GM18861 (cell line): ENCODE measurements at regions not wholly inside any gene's neighbourhood (a gene's known extent, or its start where the extent isn't known, plus 50 kb on each side); places are given as distances from the start of the nearest gene placed in this dataset.

Experiments
- ATAC-seq: cut with Tn5 transposase; IDR thresholded peaks from one replicate; pipeline ENCODE4 v1.9.1; 2021; ENCODE audit not compliant: unreplicated experiment

DNA sequence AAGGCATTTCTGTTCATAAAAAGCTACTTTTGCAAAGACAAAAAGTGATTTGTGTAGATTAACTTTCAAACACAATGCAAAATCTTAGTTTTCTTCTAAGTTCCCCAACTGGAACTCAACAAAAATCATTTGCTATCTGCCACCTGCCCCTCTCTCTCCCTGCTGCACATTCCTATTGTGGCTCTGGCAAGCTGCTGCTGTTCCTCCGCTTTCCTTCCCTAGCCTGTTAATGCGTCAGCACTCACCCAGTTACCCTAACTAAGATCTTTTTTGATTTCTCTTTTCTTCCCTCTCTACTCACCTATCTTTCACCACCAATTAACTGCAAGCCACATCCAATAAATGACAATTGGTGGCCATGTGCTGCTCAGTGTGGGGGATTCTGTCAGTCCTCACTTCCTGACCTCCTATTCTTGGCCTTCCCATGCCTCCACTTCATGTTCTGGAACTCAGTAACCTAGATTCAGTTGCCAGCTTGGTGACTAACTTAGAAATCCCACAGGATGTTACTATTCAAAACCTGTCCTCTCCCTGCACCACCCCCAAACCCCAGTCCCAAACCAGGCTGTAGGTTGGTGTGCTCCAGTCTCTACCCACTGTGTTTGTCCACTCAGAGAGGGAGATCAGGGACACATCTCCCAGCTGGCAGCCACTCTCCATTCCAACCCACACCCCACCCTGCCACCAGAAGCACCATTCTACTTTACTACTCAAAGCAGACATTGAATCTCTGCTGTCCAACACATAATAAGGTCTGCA is 140.2 kb upstream of the CTTNBP2 start:
- no peak for ATAC-seq

- no peak for ATAC-seq
These were observed 149.3 kb upstream of the CTTNBP2 start for GRCh38 chr7:118022546-118022945.

DNA sequence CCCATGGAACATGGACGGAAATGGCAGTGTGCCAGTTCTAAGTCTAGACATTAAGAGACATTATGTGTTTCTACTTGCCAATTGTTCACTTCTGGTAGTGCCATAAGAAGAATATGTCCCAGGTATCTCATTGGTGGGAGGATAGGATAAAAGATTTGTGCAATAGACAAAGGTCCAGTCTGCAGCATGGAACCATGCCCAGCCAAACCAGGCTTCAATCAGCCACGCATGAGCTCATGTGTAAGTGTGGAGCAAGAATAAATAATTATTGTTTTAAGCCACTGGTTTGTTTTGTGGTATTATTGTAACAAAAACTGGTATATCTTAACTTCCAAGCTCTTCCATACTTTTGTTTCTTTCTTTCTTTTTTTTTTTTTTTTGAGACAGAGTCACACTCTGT is 153.6 kb upstream of the CTTNBP2 start:
- no peak for ATAC-seq

DNA sequence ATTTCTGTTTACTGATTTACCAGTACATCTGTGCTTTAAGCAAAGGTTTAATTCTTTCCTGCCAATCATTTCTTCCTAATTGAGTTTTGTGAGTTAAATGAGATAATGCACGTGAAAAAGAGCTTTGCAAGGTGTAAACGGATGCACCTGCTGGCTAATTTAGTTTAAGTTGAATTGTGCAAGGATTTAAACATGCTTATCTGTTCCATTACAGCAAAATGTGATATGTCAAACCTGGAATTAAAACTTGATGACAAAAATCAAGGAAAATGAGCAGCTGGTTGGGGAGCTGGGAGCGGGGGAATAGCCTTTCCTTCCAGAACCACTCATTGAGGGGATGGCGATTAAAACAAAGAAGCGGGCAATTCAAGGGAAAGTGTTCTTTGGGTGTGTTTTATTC is 155.0 kb upstream of the CTTNBP2 start:
- no peak for ATAC-seq

GRCh38 chr7:118029826-118030422 is 154.0 kb upstream of the LSM8 start:
- ATAC-seq = no peak

- ATAC-seq = no peak
These were observed 150.7 kb upstream of the LSM8 start for GRCh38 chr7:118033273-118033672.

DNA sequence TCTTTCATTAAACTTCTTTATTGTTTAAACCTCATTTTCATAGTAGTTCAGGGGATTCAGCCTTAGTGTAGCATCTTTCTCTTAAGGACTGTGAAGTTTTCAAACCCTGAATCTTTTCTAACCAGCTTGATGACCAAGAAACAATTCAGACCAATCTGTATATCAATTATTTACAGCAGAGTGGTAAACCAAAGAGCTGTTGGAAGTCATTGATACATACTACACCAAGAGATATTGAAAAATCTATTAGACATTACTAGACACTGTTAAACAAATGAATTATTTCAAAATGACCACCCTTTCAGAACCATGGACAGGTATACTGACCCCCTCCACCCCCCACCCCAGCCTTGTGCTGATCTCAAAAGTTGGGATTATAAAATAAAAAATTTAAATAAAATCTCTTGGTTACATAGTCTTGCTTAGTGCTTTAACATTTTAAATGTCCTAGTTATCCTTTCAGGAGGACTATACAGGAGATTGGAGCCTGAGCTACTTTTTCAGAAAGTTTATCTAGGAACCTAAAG is 143.9 kb upstream of the LSM8 start:
- peak; percentile 36 for ATAC-seq

DNA sequence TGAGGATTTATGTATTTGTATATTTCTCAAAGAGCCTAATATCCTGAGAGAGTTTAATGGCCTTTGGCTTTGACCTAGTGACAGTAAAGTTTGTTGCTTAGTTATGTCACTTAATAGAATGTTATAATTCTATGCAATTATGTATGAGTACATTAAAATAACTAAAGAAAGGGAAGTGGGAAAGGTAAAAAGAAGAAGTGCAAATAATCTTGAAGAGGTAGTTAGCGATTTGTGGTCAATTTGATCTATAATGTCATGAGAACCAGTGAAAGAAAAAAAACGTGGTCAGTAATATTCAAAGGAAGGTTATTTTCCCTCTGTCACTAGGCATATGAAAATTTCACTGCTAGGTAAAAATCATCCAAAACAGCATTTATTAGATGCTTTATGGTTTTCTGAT is 143.4 kb upstream of the LSM8 start:
- ATAC-seq = peak; percentile 92

DNA sequence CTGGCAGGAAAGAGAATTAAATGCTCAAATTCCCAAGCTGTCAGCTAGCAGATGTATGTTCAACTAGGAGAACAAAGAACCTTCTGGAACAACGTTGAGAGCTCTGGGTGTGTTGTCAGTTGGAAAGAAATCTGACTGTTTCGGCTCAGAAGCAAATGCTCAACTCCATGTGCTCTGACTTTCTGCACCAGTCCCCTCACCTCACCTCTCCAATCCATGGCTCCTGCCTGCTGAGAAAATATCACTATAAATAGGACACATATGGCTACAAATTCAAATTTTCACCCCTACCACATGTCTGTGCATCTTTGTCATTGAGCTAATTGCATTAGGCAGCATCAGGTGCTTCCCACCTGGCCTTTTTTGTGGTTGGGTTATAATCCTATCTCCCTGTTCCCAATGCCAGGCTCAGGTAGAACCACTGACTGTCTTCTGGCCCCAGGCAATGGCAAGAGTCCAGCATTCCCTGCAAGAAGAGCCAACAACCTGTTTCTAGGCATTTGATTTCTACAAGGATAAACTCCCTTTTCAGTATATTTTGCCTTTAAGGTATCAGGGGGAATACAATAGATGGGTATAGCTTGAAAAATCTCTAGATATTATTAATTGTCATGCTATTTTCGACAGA is 142.6 kb upstream of the LSM8 start:
- no peak for ATAC-seq

DNA sequence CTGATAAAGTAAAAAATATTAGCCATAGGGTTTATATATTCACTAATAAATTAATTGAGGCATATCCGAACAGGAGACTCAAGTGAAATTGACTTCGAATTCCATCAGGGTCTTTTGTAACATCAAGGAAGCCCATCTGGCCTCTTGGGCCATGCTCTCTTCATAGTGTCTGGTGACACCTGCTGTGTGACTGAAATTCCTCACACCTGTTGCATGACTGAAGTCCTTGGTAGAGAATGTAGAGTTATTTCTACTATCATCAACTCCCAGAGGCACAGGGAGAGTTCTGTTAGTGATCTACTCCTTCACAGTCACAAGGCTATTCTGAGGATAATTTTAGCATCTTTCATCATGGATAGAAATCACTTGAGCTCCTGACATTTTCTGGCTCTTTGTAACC is 138.3 kb upstream of the LSM8 start:
- ATAC-seq = no peak

DNA sequence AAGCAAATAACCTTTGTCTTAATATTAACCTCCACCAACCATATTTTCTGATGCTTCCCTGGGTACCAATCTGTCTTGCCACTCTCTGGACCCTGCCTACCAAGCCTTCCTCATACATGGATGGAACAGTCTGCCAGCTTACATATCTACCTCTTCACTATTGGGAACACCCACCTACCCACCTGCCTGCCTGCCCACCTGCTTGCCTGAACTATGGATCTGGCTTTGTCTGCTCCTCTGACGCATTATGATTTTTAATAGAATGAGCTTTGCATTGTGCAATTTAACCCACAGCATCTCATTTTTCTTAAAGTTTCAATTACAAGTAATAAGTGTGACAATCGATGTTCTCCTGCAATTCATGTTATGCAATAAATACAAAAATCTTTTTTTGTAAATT is 137.9 kb upstream of the LSM8 start:
- ATAC-seq = no peak

DNA sequence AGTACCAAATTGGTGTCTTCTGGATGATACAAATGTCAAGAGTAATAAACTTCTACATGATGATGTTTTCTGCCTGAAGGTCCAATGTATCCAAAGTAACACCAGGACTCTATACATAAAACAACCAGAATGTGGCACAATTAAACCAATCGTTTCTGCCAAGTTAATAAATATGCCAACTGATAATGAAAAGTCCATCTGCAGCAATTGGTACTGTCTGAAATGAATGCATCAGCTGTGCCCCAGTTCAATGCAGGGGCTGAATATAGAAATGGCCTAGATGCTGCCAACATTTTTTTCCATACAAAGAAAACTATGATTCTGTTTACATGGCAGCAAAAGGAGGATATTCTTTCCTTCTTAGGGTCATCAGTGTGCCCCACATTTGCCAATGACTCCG is 137.2 kb upstream of the LSM8 start:
- ATAC-seq = no peak

DNA sequence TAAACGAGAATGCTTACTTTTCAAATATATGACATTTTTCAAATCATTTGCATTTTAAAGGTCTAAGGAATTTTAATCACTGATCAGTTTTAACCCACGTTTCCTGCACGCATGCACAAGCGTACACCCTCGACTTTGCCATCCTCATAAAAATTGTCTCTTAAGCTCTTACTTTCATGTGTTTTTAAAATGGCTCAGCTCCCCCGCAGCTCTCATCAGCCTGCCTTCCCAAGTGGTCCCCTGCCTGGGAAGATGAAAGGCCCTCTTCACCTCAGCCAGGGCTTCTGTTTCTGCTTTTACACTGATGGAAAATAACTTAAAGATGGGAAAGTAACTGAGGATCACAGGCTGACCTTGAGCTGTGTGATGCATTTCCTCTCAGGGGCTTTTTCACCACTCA is 131.6 kb upstream of the LSM8 start:
- no peak for ATAC-seq

GRCh38 chr7:118053353-118053752 is 130.6 kb upstream of the LSM8 start:
- no peak for ATAC-seq

DNA sequence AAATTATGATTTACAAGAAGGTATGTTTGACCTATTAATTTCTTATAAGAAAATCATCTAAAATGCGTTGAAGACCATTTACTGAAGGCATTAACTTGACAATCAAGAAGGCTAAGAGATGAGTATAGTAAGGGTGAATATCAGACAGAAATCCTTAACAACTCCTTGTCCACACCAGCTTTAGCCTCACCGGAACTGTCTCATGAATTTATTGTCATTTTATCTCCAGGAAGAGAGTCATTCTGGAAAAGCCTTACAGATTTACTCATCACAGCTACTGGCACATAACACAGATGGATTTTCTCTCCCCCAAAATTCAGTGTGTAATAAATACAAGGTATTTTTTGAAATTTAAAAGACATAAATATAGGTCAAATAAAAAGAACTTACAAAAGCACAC is 129.4 kb upstream of the LSM8 start:
- no peak for ATAC-seq

DNA sequence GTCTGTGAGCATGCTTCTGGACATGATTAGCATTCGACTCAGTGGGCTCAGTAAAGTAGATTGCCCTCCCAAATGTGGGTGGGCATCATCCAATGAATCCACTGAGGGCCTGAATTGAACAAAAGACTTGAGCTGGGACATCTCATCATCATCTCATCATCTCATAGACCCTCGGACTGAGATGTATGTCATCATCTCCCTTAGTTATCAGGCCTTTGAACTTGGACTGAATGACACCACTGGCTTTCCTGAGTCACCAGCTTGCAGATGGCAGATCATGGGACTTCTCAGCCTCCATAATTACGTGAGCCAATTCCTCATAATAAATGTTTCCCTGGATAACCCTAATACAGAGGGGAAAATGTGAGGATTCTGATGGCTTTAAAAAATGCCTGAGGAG is 128.3 kb upstream of the LSM8 start:
- ATAC-seq = no peak

DNA sequence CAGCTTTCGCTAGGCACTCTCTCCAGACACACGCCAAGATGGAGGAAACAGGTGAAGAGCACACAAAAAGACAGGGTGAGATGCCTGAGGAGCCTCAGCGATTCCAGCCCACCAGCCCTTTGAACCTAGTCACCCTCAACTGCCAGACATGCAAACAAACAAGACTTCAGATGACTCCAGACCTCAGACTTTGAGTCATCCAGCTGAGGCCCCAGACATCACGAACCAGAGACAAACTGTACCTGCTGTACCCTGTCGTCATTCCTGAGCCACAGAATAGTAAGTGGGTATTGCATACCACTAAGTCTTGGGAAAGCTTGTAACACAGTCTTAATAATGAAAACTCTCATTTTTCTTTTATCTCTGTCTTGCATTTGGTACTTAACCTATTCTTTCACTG is 126.6 kb upstream of the LSM8 start:
- ATAC-seq = no peak

- no peak for ATAC-seq
These were observed 124.8 kb upstream of the LSM8 start for GRCh38 chr7:118059209-118059608.

GRCh38 chr7:118060692-118061091 is 123.3 kb upstream of the LSM8 start:
- no peak for ATAC-seq

DNA sequence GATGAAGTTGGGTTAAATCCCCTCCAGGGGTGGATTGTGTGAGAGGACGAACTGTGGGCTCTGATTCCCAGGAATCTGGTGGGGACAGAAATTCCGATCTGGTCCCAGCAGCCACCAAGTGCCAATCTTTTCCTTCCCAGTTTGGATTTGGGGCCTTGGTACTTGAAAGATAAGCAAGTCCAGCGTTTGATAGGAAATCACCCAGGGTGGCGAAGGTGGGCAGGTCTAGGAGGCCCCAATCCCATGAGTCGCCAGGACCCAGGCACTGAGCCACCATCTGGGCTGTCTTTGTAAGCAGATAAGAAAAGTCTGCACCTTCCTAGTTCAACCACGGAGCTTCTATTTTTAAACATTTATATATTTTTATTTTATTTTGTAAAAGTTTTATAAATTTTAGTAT is 122.6 kb upstream of the LSM8 start:
- no peak for ATAC-seq

DNA sequence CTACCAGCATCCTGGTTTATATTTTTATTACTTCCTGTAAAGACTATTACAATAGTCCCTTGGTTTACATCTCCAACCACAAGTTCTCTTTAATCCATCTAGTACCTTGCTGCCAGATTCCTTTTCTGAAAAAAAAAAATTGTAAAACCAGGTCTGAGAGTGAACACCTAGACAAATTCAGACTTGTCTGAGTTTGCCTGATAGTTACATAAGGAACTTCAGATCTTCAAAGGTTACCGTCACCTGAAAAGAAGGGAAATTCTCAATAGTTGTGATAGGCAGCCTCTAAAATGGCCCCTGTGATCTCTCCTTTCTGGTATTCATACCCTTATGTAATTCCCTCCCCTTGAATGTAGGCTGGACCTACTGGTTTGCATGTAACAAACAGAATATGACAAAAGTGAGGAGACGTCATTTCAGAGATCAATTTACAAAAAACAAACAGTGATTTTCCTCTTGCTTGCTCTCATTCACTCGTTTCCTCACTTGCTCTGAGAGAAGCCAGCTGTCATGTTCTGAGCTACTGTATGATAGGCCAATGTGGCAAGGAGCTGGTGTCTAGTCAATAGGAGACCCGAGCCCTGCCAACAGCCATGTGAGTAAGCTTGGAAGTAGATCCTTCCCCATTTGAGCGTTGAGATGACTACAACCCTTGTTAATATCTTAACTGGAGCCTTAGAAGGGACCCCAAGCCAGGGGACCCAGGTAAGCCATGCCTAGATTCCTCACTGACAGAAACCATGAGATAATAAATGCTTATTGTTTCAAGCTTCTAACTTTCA is 110.9 kb upstream of the LSM8 start:
- no peak for ATAC-seq

DNA sequence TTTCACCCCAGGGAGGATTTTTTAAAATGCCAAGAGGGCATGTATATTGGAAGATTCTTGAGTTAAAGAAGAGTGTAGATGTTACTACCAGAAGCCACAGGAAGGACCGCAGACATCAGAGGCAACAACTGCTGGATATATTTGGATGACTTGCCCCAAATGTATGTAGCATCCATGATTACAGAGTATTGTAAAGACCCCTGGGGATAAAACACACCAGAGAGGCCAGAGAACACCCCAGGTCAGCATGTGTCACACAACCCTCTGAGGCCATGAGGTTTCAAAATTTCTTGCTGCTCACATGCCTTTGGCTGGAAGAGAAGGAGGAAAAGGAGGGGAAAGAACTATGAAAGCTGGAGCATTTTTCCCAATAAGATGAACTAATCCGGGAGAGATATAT is 108.0 kb upstream of the LSM8 start:
- ATAC-seq = no peak
